Progenitor cell of endocrine pancreas (in vitro differentiated cells): ENCODE measurements at regions not wholly inside any gene's neighbourhood (a gene's known extent, or its start where the extent isn't known, plus 50 kb on each side); places are given as distances from the start of the nearest gene placed in this dataset.
"Not testable (repeated sequence)": the region's sequence is repeated elsewhere in the genome, so short reads cannot be mapped to it uniquely, and the experiment has no call there.

Source experiments
- DNase-seq: peaks from one replicate; pipeline ENCODE4 v3.0.0; 2021; ENCODE audit warnings: low spot score; ENCODE audit not compliant: unreplicated experiment
- H3K27ac Mint-ChIP-seq: 2 replicates; pipeline ENCODE4 v1.8.0; 2021; ENCODE audit warnings: mild to moderate bottlenecking, moderate library complexity, mixed read lengths
- H3K27me3 Mint-ChIP-seq: 2 replicates; pipeline ENCODE4 v1.8.0; 2021; ENCODE audit warnings: mixed read lengths
- H3K36me3 Mint-ChIP-seq: 2 replicates; pipeline ENCODE4 v1.8.0; 2022; ENCODE audit warnings: mixed read lengths; ENCODE audit not compliant: insufficient read depth
- H3K4me1 Mint-ChIP-seq: 2 replicates; pipeline ENCODE4 v1.8.0; 2021; ENCODE audit warnings: low read depth, mixed read lengths
- H3K4me3 Mint-ChIP-seq: 2 replicates; pipeline ENCODE4 v1.8.0; 2021; ENCODE audit warnings: low read depth, mild to moderate bottlenecking, moderate library complexity, mixed read lengths
- H3K9me3 Mint-ChIP-seq: 2 replicates; pipeline ENCODE4 v1.8.0; 2021; ENCODE audit warnings: low read depth, mixed read lengths
- TF ChIP-seq, protein P1 (sequence below): fragments of 200-600 bp; sonication (generic); IDR thresholded peaks from one replicate; pipeline ENCODE4 v1.5.0; 2021; ENCODE audit warnings: antibody characterized with exemption, mild to moderate bottlenecking; ENCODE audit not compliant: unreplicated experiment

DNA sequence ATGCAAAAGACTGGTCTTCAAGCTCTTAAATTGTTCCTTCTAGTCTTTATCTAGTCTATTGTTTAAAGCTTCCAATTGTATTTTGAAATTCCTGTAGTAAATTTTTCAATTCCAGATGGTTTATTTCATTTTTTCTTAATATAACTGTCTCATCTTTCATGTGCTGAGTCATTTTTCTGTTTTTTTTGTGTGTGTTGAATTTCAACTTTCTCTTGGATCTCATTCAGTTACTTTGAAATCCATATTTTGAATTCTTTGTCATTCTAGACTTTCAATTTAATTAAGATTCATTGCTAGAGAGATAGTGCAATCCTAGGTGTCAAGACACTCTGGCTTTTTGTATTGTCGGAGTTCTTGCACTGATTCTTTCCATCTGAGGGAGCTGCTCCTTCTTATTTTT, 128.0 kb upstream of the PRKG2 start:
- Mint-ChIP-seq H3K4me3 (no peak overlapping the region), H3K36me3 (no peaks in the 10 kb centered on the region), H3K4me1 (peaks cover 2% of the 10 kb centered on the region), H3K27me3 (no peaks in the 10 kb centered on the region), H3K27ac (no peak overlapping the region), H3K9me3 (peaks cover 18% of the 10 kb centered on the region)
- DNase-seq, result no peak
- TF ChIP-seq, protein P1, sequence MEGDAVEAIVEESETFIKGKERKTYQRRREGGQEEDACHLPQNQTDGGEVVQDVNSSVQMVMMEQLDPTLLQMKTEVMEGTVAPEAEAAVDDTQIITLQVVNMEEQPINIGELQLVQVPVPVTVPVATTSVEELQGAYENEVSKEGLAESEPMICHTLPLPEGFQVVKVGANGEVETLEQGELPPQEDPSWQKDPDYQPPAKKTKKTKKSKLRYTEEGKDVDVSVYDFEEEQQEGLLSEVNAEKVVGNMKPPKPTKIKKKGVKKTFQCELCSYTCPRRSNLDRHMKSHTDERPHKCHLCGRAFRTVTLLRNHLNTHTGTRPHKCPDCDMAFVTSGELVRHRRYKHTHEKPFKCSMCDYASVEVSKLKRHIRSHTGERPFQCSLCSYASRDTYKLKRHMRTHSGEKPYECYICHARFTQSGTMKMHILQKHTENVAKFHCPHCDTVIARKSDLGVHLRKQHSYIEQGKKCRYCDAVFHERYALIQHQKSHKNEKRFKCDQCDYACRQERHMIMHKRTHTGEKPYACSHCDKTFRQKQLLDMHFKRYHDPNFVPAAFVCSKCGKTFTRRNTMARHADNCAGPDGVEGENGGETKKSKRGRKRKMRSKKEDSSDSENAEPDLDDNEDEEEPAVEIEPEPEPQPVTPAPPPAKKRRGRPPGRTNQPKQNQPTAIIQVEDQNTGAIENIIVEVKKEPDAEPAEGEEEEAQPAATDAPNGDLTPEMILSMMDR, result no peak

DNA sequence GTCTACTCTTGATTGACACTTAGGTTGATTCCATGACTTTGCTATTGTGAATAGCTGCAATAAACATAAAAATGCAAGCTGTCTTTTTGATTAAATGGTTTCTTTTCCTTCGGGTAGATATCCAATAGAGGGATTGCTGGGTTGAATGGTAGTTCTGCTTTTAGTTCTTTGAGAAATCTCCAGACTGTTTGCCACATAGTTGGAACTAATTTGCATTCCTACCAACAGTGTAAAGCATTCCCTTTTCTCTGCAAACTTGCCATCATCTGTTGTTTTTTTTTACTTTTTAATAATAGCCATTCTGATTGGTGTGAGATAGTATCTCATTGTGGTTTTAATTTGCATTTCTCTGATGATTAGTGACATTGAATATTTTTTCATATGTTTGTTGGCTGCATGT, 122.2 kb upstream of the PRKG2 start:
- no peaks in the 10 kb centered on the region for H3K36me3 Mint-ChIP-seq
- H3K4me3 Mint-ChIP-seq, result no peak overlapping the region
- TF ChIP-seq, protein P1, result no peak

DNA sequence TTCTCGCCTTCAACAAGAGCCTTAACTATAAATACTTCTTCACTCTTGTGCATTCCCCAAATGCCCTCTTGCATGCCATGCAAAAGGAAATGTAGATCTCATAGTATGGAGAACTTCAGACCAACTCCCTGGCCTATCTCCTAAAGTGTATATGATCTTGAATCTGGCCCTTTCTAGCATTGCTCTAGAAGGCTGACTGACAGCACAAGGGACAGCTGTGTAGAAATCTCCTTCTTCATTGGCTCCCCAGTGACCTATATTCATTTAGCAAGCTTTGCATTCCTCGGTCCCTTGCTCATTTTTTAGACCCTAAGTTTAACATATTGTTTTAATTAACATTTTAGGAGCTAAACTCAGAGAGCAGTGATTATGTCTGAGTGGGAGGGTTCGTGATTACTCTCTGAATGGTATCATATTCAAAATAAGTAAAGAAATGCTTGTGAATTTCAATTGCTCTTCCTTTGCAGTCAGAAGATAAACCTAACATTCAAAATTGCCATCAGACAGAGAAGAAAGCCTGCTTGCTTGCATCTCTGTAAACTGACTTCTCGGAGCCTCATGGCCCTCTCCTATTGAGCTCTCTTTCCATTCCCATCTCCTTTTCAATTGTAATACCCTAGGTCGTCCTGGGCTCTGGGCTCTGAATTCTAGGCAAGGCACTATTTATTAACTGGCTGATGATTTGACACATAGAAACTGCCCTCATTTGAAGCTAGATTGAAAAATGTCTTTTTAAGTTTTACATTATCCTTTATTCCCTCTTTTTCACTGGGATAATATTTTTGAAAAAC, 120.3 kb upstream of the PRKG2 start:
- H3K27ac Mint-ChIP-seq, result no peak overlapping the region
- peaks cover 9% of the 10 kb centered on the region for H3K9me3 Mint-ChIP-seq
- H3K4me1 Mint-ChIP-seq, result peaks cover 14% of the 10 kb centered on the region
- H3K27me3 Mint-ChIP-seq, result no peaks in the 10 kb centered on the region
- no peak overlapping the region for H3K4me3 Mint-ChIP-seq
- DNase-seq, result no peak
- TF ChIP-seq, protein P1, result no peak
- no peaks in the 10 kb centered on the region for H3K36me3 Mint-ChIP-seq

More for the DNA sequence above, 122.2 kb upstream of the PRKG2 start:
- no peaks in the 10 kb centered on the region for H3K27me3 Mint-ChIP-seq
- H3K9me3 Mint-ChIP-seq, result peaks cover 14% of the 10 kb centered on the region
- peaks cover 13% of the 10 kb centered on the region for H3K4me1 Mint-ChIP-seq
- no peak overlapping the region for H3K27ac Mint-ChIP-seq
- no peak for DNase-seq

DNA sequence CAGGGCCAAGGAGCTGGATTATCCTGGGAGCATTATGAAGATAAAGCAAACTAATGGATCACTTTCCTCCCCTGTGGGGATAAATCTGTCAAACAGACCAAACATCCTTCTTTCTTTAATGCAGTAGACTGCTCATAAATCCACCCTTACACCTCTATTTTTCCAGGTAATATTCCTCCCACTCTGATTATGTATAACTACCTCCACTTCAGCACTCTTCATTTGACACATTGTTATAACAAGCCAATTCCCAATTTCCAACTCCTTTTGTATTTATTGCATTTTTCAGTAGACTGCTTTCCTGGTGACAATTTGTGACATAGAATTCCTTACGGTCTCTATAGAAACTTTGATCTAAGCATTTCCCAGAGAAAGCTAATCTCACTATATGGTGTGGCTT, 115.0 kb upstream of the PRKG2 start:
- Mint-ChIP-seq H3K9me3 (no peaks in the 10 kb centered on the region), H3K27me3 (no peaks in the 10 kb centered on the region), H3K4me3 (no peak overlapping the region), H3K4me1 (peaks cover 15% of the 10 kb centered on the region), H3K36me3 (no peaks in the 10 kb centered on the region), H3K27ac (no peak overlapping the region)
- DNase-seq, result no peak
- TF ChIP-seq, protein P1, result no peak

DNA sequence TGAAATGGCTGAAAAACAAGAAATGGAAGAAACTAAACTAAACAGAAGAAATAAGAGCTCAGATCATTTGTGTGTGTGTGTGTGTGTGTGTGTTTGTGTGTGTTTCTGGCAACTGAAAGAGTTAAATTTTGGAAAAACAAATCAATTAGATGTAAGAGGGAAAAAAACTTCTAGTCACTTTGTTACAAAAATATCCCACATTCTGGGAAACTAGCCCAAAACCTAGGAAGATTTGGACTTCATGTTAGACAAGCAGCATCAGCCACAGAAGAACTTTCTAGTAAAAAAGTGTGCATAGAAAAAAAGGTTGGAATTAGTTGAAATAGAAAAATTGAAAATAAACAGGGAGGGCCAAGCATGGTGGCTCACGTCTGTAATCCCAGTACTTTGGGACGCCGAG, 111.6 kb upstream of the PRKG2 start:
- Mint-ChIP-seq H3K9me3 (peaks cover 26% of the 10 kb centered on the region), H3K4me3 (no peak overlapping the region), H3K36me3 (peaks cover 2% of the 10 kb centered on the region), H3K4me1 (peaks cover 3% of the 10 kb centered on the region), H3K27ac (no peak overlapping the region), H3K27me3 (no peaks in the 10 kb centered on the region)
- TF ChIP-seq, protein P1, result no peak
- DNase-seq, result no peak

- H3K9me3 Mint-ChIP-seq, result peaks cover 27% of the 10 kb centered on the region
Observed at GRCh38 chr4:81324594-81324993, 109.6 kb upstream of the PRKG2 start.

More at GRCh38 chr4:81324594-81324993, 109.6 kb upstream of the PRKG2 start:
- not testable (repeated sequence) for H3K27me3 Mint-ChIP-seq, H3K36me3 Mint-ChIP-seq, H3K4me3 Mint-ChIP-seq, DNase-seq, H3K4me1 Mint-ChIP-seq
- H3K27ac Mint-ChIP-seq, result peak overlapping the region; percentile 2
